Hepatocyte (in vitro differentiated cells): ENCODE measurements at regions not wholly inside any gene's neighbourhood (a gene's known extent, or its start where the extent isn't known, plus 50 kb on each side); places are given as distances from the start of the nearest gene placed in this dataset.

Experiments
- DNase-seq: peaks from one replicate; pipeline ENCODE4 v3.0.0-alpha.2; 2016; ENCODE audit warnings: low spot score
- H2AFZ ChIP-seq: fragments of 200-600 bp; sonication (generic); 2 replicates; pipeline ENCODE4 v1.6.0; 2016; ENCODE audit warnings: antibody characterized with exemption, mild to moderate bottlenecking
- H3K27ac ChIP-seq: fragments of 200-600 bp; sonication (generic); 2 replicates; pipeline ENCODE4 v1.5.1; 2016; ENCODE audit warnings: mild to moderate bottlenecking
- H3K27me3 ChIP-seq: fragments of 200-600 bp; sonication (generic); 2 replicates; pipeline ENCODE4 v1.6.1; 2016
- H3K36me3 ChIP-seq: fragments of 200-600 bp; sonication (generic); replicated peaks from 2 replicates; pipeline ENCODE4 v1.5.1; 2016; ENCODE audit warnings: low read depth; ENCODE audit not compliant: insufficient read depth
- H3K4me1 ChIP-seq: fragments of 200-600 bp; sonication (generic); 2 replicates; pipeline ENCODE4 v1.5.1; 2016; ENCODE audit warnings: mild to moderate bottlenecking, moderate library complexity; ENCODE audit not compliant: insufficient read depth
- H3K4me2 ChIP-seq: fragments of 200-600 bp; sonication (generic); 2 replicates; pipeline ENCODE4 v1.6.0; 2016
- H3K4me3 ChIP-seq: fragments of 200-600 bp; sonication (generic); 2 replicates; pipeline ENCODE4 v1.5.1; 2016; ENCODE audit warnings: mild to moderate bottlenecking
- H3K79me2 ChIP-seq: fragments of 200-600 bp; sonication (generic); 2 replicates; pipeline ENCODE4 v1.6.0; 2017; ENCODE audit warnings: mild to moderate bottlenecking
- H3K9me2 ChIP-seq: fragments of 200-600 bp; sonication (generic); replicated peaks from 2 replicates; pipeline ENCODE4 v1.6.0; 2017; ENCODE audit warnings: mild to moderate bottlenecking; ENCODE audit not compliant: insufficient read depth
- H3K9me3 ChIP-seq: fragments of 200-600 bp; sonication (generic); 2 replicates; pipeline ENCODE4 v1.5.1; 2016; ENCODE audit warnings: low read depth, mild to moderate bottlenecking
- H4K20me1 ChIP-seq: fragments of 200-600 bp; sonication (generic); 2 replicates; pipeline ENCODE4 v1.6.0; 2016; ENCODE audit warnings: mild to moderate bottlenecking; ENCODE audit not compliant: insufficient read depth, poor library complexity, severe bottlenecking
- EZH2 ChIP-seq: fragments of 200-600 bp; sonication (generic); IDR thresholded peaks from 2 replicates; pipeline ENCODE4 v1.6.1; 2016; ENCODE audit warnings: antibody characterized with exemption, mild to moderate bottlenecking, borderline replicate concordance
- EZH2phosphoT487 ChIP-seq: fragments of 200-600 bp; sonication (generic); IDR thresholded peaks from one replicate; pipeline ENCODE4 v1.6.1; 2018; ENCODE audit warnings: antibody characterized with exemption, mild to moderate bottlenecking, low read depth, moderate library complexity; ENCODE audit not compliant: unreplicated experiment, severe bottlenecking
- WGBS: methylation state at CpG from one replicate; pipeline ENCODE4 v1.1.6; 2016; ENCODE audit warnings: low lambda C conversion rate; ENCODE audit errors: missing lambda C conversion rate; 5-methylcytosine and 5-hydroxymethylcytosine counted together
- TF ChIP-seq, protein P1 (sequence below): fragments of 200-600 bp; sonication (generic); IDR thresholded peaks from 2 replicates; pipeline ENCODE4 v1.5.1; 2016; ENCODE audit warnings: antibody characterized with exemption, mild to moderate bottlenecking; ENCODE audit not compliant: poor library complexity

DNA sequence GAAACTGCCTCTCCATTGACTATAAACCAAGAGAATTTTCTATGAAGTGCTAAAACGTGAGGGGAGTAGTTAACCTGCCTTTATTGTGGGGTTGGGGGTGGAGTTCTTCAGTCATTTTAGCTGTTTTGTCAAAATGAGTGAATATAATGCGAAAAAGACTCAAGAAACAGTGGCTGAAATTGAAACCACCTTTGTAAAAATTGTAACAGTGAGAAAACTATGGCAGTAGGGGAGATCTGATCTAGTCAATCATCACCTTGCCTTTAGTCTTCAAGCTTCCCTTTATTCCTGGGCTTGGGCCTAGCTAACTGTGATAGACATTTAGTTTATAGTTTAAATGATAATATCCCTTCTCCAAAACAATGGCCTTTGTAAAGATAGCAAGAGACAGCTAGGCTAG is 1927.3 kb downstream of the STIM2 start:
- Histone ChIP-seq H3K27ac (no peak overlapping the region), H2AFZ (no peak overlapping the region), H3K9me3 (no peaks in the 10 kb centered on the region), H3K79me2 (no peaks in the 10 kb centered on the region), H4K20me1 (no peaks in the 10 kb centered on the region), H3K4me1 (no peaks in the 10 kb centered on the region), H3K4me2 (no peak overlapping the region), H3K9me2 (no peaks in the 10 kb centered on the region), H3K4me3 (no peak overlapping the region), H3K36me3 (no peaks in the 10 kb centered on the region), H3K27me3 (no peaks in the 10 kb centered on the region)
- WGBS = 76% methylated on average over 2 of the region's 2 CpGs
- DNase-seq = no peak
- TF ChIP-seq, protein P1, sequence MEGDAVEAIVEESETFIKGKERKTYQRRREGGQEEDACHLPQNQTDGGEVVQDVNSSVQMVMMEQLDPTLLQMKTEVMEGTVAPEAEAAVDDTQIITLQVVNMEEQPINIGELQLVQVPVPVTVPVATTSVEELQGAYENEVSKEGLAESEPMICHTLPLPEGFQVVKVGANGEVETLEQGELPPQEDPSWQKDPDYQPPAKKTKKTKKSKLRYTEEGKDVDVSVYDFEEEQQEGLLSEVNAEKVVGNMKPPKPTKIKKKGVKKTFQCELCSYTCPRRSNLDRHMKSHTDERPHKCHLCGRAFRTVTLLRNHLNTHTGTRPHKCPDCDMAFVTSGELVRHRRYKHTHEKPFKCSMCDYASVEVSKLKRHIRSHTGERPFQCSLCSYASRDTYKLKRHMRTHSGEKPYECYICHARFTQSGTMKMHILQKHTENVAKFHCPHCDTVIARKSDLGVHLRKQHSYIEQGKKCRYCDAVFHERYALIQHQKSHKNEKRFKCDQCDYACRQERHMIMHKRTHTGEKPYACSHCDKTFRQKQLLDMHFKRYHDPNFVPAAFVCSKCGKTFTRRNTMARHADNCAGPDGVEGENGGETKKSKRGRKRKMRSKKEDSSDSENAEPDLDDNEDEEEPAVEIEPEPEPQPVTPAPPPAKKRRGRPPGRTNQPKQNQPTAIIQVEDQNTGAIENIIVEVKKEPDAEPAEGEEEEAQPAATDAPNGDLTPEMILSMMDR = no peak
- TF ChIP-seq EZH2 (no peak), EZH2phosphoT487 (no peak)

DNA sequence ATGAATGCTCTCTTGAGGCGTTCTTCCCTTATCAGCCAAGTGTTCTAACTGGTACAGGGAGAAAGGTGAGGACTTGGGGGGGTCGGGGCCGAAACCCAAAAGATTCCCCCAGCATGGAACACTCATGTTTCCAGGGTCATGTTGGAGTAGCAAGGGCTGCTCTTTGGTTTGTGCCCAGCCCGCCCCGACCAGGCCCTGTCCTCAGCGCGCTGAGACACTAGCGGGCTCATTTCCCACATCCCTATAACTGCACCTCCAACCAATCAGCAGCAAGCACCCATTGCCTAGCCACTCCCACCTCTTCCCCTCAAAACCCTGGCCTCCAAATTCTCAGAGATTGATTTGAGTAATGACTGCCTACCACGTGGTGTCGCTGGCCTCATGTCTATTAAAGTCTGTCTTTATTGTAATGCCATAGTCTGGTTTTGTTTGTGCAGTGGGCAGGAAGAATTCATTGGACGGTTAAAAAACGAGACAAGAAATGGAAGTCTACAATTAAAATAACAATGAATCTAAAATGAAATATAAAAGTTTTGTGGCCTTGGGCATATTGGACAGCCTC is 1928.4 kb downstream of the STIM2 start:
- TF ChIP-seq EZH2 (no peak), EZH2phosphoT487 (no peak)
- TF ChIP-seq, protein P1 = no peak
- Histone ChIP-seq H3K4me3 (no peak overlapping the region), H3K36me3 (no peaks in the 10 kb centered on the region), H2AFZ (no peak overlapping the region), H3K79me2 (no peaks in the 10 kb centered on the region), H3K9me2 (no peaks in the 10 kb centered on the region), H3K27ac (no peak overlapping the region), H3K4me1 (no peaks in the 10 kb centered on the region), H3K9me3 (no peaks in the 10 kb centered on the region), H3K27me3 (no peaks in the 10 kb centered on the region), H3K4me2 (no peak overlapping the region), H4K20me1 (no peaks in the 10 kb centered on the region)
- WGBS = 95% methylated on average over 12 of the region's 12 CpGs
- no peak for DNase-seq

DNA sequence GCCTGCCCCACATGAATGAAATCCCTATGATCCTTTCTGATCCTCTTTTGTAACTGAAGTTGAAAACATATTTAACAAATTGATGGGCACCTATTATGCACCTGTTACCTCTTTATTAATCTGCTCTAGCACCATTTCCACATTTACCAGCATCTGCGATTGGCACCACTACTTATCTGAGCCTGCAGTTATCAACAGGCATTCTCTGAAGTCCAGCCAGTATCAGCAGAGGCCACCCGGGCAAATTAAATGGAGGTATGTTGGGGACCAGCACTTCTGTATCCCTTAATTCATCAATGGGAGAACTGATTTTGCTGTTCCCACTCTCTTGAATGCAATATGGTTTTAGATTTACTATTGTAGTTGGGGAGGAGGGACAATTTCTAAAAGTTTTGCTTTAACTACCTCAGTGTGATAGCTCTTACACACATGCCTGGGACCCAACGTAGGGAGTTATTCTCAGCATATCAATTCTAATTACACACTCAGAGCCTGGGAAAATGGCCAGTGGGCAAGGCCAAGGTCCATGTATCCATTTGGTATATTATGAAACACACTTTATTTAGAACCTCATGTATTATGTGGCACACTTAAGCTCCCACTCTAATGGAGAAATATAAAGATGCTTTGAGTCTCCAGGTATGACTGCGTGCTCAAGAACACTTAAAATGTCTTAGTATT is 1927.1 kb upstream of the PCDH7 start:
- DNase-seq = no peak
- Histone ChIP-seq H3K4me3 (no peak overlapping the region), H3K27ac (no peak overlapping the region), H2AFZ (no peak overlapping the region), H3K9me2 (no peaks in the 10 kb centered on the region), H3K4me1 (no peaks in the 10 kb centered on the region), H4K20me1 (no peaks in the 10 kb centered on the region), H3K27me3 (no peaks in the 10 kb centered on the region), H3K79me2 (no peaks in the 10 kb centered on the region), H3K9me3 (no peaks in the 10 kb centered on the region), H3K36me3 (no peaks in the 10 kb centered on the region), H3K4me2 (no peak overlapping the region)
- WGBS = 83% methylated on average over 4 of the region's 4 CpGs
- TF ChIP-seq EZH2phosphoT487 (no peak), EZH2 (no peak)
- TF ChIP-seq, protein P1 = no peak
